Natural killer cell (primary cell): ENCODE measurements at regions not wholly inside any gene's neighbourhood (a gene's known extent, or its start where the extent isn't known, plus 50 kb on each side); places are given as distances from the start of the nearest gene placed in this dataset.

ENCODE experiments used
- ATAC-seq, 3 donors: fragments of 150-1000 bp in 2 of 3; fragments of 200-7000 bp in 1 of 3; cut with Tn5 transposase; 1 replicate in 1 of 3; 2 replicates in 2 of 3; pipeline ENCODE4 v1.10.0; 2021; ENCODE audit warnings: mild to moderate bottlenecking in 2 of 3, moderate library complexity in 2 of 3
- DNase-seq, 2 donors: peaks; one replicate each; pipeline versions ENCODE4 v3.0.0 to v3.0.0-alpha.2; 2013 to 2021; ENCODE audit warnings: mixed read lengths in 1 of 2
- H3K27ac ChIP-seq: one replicate; pipeline ENCODE4 v1.5.1; 2013; ENCODE audit warnings: mild to moderate bottlenecking, low read length
- H3K27me3 ChIP-seq: one replicate; pipeline ENCODE4 v1.6.1; 2013; ENCODE audit warnings: low read length; ENCODE audit not compliant: control insufficient read depth, insufficient read depth
- H3K36me3 ChIP-seq: one replicate; pipeline ENCODE4 v1.6.1; 2013; ENCODE audit warnings: low read length; ENCODE audit not compliant: control insufficient read depth, insufficient read depth
- H3K4me1 ChIP-seq: one replicate; pipeline ENCODE4 v1.6.1; 2013; ENCODE audit warnings: low read length; ENCODE audit not compliant: control insufficient read depth, insufficient read depth
- H3K4me3 ChIP-seq: one replicate; pipeline ENCODE4 v1.5.1; 2013; ENCODE audit warnings: low read length
- H3K9me3 ChIP-seq: one replicate; pipeline ENCODE4 v1.6.1; 2013; ENCODE audit warnings: low read length; ENCODE audit not compliant: control insufficient read depth, insufficient read depth
- H3K27ac Mint-ChIP-seq, 2 donors: one replicate each; pipeline ENCODE4 v1.8.0; 2022; ENCODE audit warnings: mild to moderate bottlenecking in 2 of 2, mixed read lengths in 2 of 2, moderate library complexity in 1 of 2
- H3K27me3 Mint-ChIP-seq, 2 donors: one replicate each; pipeline ENCODE4 v1.8.0; 2022; ENCODE audit warnings: low read depth in 2 of 2, mixed read lengths in 2 of 2
- H3K36me3 Mint-ChIP-seq: one replicate; pipeline ENCODE4 v1.8.0; 2022; ENCODE audit warnings: mixed read lengths
- H3K4me1 Mint-ChIP-seq, 2 donors: one replicate each; pipeline ENCODE4 v1.8.0; 2022; ENCODE audit warnings: mixed read lengths in 2 of 2
- H3K4me3 Mint-ChIP-seq: one replicate; pipeline ENCODE4 v1.8.0; 2022; ENCODE audit warnings: mild to moderate bottlenecking, moderate library complexity, mixed read lengths
- H3K9me3 Mint-ChIP-seq, 2 donors: one replicate each; pipeline ENCODE4 v1.8.0; 2022; ENCODE audit warnings: mixed read lengths in 2 of 2
- WGBS: methylation state at CpG from one replicate; pipeline ENCODE4 v1.1.7; 2013; ENCODE audit warnings: missing lambda C conversion rate; ENCODE audit not compliant: insufficient coverage; 5-methylcytosine and 5-hydroxymethylcytosine counted together
- intact Hi-C: fragments of 100-400 bp; cut with micrococcal nuclease; formaldehyde crosslinking; loops from one replicate; pipeline ENCODE4 v1.14.2; 2022
- TF ChIP-seq, protein P1 (sequence below): fragments of 200-600 bp; IDR thresholded peaks from one replicate; pipeline ENCODE4 v1.8.0; 2022; ENCODE audit warnings: antibody characterized with exemption

DNA sequence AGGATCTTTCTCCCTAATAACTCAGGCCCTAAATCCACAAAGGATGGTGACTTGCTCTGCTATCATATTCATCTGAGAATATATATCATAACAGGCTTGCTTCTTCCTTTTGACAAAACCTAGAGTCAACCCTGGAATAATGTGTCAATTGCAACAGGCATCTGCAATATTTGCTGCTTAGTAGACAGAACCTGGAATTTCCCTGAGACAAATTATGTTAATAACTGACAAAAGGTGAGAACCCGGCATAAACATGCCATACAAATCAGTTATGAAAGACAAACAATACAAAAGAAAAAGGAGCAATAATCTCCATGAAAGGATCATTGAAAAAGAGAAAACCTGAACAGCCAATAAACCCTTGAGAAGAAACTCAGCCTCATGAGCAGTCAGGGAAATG is 114.5 kb upstream of the CDCA7L start:
- ATAC-seq (no peak), DNase-seq (no peak)
- WGBS: 80% methylated on average over 1 of the region's 1 CpG
- H3K4me1 Mint-ChIP-seq: no peaks in the 10 kb centered on the region
- Histone ChIP-seq H3K4me1 (no peaks in the 10 kb centered on the region), H3K9me3 (no peaks in the 10 kb centered on the region), H3K27ac (no peak overlapping the region), H3K27me3 (peaks cover 2% of the 10 kb centered on the region), H3K36me3 (no peaks in the 10 kb centered on the region), H3K4me3 (no peak overlapping the region)
- H3K36me3 Mint-ChIP-seq: no peaks in the 10 kb centered on the region
- H3K9me3 Mint-ChIP-seq: no peaks in the 10 kb centered on the region
- no peak overlapping the region for H3K27ac Mint-ChIP-seq
- TF ChIP-seq, protein P1, sequence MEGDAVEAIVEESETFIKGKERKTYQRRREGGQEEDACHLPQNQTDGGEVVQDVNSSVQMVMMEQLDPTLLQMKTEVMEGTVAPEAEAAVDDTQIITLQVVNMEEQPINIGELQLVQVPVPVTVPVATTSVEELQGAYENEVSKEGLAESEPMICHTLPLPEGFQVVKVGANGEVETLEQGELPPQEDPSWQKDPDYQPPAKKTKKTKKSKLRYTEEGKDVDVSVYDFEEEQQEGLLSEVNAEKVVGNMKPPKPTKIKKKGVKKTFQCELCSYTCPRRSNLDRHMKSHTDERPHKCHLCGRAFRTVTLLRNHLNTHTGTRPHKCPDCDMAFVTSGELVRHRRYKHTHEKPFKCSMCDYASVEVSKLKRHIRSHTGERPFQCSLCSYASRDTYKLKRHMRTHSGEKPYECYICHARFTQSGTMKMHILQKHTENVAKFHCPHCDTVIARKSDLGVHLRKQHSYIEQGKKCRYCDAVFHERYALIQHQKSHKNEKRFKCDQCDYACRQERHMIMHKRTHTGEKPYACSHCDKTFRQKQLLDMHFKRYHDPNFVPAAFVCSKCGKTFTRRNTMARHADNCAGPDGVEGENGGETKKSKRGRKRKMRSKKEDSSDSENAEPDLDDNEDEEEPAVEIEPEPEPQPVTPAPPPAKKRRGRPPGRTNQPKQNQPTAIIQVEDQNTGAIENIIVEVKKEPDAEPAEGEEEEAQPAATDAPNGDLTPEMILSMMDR: no peak
- intact Hi-C loops: no loop called here
- no peak overlapping the region for H3K4me3 Mint-ChIP-seq
- H3K27me3 Mint-ChIP-seq: peaks cover 19 to 26% of the 10 kb centered on the region in 2 donors

DNA sequence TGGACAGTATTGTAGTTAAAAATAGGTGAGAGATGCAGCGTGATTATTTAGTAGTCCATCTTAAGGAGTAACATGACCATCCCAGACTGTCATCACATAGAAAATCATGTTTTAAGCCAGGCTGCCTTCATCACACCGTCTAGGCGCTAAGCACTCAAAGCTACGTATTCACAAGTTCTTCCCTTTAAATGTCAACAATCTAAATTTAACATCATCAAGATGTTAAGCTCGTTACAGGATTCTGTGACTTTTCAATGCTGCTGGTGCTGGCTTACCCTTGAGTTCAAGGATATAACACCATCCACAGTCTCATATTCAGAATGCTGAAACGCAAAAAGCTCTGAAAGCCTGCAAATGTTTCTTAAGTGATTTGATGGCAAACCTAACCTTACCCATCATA is 109.5 kb upstream of the CDCA7L start:
- H3K27ac Mint-ChIP-seq: no peak overlapping the region
- intact Hi-C loops: no loop called here
- no peak for DNase-seq
- H3K4me3 Mint-ChIP-seq: no peak overlapping the region
- peaks cover 12 to 27% of the 10 kb centered on the region in 2 donors for H3K27me3 Mint-ChIP-seq
- Histone ChIP-seq H3K4me3 (no peak overlapping the region), H3K4me1 (no peaks in the 10 kb centered on the region), H3K9me3 (no peaks in the 10 kb centered on the region), H3K27ac (no peak overlapping the region), H3K36me3 (no peaks in the 10 kb centered on the region), H3K27me3 (peaks cover 3% of the 10 kb centered on the region)
- H3K9me3 Mint-ChIP-seq: no peaks in the 10 kb centered on the region
- ATAC-seq: no peak
- TF ChIP-seq, protein P1: no peak
- no peaks in the 10 kb centered on the region for H3K36me3 Mint-ChIP-seq
- no peaks in the 10 kb centered on the region for H3K4me1 Mint-ChIP-seq
- WGBS: 79% methylated on average over 6 of the region's 6 CpGs

DNA sequence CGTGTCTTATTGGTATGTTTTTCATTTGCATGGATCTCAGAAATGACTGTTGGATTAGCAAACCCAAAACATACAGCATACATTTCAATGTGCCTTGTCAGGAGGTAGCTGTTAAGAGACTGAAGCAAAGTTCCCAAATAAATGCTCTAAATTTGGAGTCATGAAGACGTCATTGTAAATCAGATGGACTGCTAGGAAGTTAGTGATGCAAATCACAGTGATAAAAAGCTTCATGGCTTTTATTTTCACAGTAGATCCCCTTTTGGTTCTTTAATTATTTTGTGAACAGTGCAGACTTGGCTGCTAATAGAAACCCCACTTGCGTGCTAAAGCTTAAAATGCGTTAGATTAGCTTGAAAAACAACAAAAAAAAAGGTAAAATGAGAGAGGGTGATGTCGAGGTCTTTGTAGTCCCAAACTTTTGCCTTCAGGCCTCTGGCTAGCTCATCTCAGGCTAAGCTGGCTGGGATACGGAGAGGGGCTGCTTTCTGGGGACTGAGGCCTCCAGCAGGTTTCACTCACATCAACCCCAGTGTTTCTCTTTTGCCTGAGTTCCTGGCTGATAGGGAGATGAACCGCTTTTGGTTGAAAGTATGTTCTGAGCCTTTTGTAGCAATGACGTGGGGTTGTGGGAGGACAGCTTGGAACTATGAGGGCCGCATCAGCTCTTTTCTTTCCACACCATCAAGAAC is 107.1 kb upstream of the CDCA7L start:
- TF ChIP-seq, protein P1: no peak
- Histone ChIP-seq H3K4me3 (no peak overlapping the region), H3K27me3 (peaks cover 3% of the 10 kb centered on the region), H3K36me3 (no peaks in the 10 kb centered on the region), H3K27ac (no peak overlapping the region), H3K4me1 (no peaks in the 10 kb centered on the region), H3K9me3 (no peaks in the 10 kb centered on the region)
- no peaks in the 10 kb centered on the region for H3K36me3 Mint-ChIP-seq
- intact Hi-C loops: no loop called here
- peaks cover 6 to 40% of the 10 kb centered on the region in 2 donors for H3K27me3 Mint-ChIP-seq
- 88% methylated on average over 7 of the region's 9 CpGs for WGBS
- H3K4me1 Mint-ChIP-seq: no peaks in the 10 kb centered on the region
- no peaks in the 10 kb centered on the region for H3K9me3 Mint-ChIP-seq
- no peak overlapping the region for H3K4me3 Mint-ChIP-seq
- DNase-seq: no peak
- no peak for ATAC-seq
- H3K27ac Mint-ChIP-seq: no peak overlapping the region
